ENCODE measurements at regions not wholly inside any gene's neighbourhood (a gene's known extent, or its start where the extent isn't known, plus 50 kb on each side); places are given as distances from the start of the nearest gene placed in this dataset.

DNA sequence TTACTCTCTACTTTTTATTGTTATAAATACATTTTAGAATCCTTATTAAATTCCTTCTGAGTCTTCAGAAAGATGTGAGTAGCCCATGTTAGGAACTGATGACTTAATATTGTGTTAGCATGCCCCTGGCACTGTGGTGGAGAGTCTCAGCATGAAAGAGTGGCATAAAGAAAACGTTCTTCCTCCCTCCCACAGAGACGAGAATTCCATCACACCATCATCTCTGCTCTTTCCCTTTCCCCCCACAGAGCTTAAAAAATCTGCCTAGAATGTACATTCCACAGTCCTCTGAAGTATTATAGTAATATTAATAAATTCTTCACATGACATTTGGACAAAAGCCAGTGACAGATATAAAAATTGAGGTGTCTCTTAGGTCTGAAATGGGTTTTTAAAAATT, 117.8 kb upstream of the DKK2 start:
- no peak for DNase-seq

- no peak for DNase-seq
These were observed 117.1 kb upstream of the DKK2 start for GRCh38 chr4:107153228-107153627.

- DNase-seq: no peak
These were observed 115.1 kb upstream of the DKK2 start for GRCh38 chr4:107151173-107151572.

DNA sequence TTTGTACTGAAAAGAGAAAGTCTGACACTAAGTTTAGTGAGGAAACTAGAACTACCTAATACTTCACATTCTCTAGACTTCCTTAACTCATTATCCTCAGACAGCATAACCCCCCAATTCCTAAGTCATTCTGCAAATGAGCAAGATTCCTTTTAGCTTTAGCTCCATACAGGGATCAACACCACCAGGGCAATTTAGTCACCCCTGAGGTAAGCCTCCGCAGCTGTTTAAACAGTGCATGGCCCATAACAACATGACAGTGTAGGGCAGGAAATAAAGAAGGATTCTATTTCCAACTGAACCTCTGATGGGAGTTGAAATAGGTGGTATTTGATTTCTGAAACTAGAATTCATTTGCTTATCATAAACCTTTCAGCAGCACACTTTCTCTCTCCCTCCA, 112.8 kb upstream of the DKK2 start:
- DNase-seq: no peak

DNA sequence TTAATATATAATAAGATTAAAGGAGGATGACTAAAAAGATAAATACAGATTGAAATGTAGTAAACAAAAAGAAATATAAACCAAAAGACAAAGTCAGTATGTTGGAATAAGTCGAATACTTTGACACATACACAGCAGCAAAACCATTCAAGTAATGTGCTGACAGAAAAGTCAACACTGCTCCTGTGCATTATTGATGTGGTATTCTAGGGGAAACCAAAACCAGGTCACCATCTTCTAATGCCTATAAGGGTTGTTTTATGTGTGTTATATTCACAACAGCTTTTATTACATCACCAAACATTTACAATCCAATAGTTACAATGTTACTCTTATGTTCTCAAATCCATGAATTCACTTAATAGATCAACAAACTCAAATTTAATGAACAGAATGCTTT, 111.8 kb upstream of the DKK2 start:
- no peak for DNase-seq

DNA sequence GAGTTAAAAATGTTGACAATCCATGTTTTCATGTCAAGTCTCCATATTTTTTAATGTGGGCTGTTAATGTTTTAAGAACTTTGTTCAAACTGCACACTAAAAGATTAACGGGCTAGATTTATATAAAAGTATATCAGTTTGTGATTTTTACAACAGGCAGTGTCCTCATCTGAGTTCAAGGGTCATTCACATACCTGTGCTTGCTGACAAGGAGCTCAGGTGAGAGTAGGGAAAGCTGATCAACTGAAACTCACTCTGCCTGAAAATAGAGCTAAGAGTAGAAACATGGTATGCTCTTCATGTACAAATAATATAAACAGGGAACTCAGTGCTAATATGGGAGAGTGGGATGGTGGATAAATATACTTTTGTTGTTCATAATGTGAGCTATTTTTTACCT, 102.3 kb upstream of the DKK2 start:
- no peak for DNase-seq

GRCh38 chr4:107133965-107134653, 98.0 kb upstream of the DKK2 start:
- no peak for DNase-seq

- no peak for DNase-seq
These were observed 95.2 kb upstream of the DKK2 start for GRCh38 chr4:107131295-107131694.

- no peak for DNase-seq
These were observed 94.0 kb upstream of the DKK2 start for GRCh38 chr4:107130157-107130556.

DNA sequence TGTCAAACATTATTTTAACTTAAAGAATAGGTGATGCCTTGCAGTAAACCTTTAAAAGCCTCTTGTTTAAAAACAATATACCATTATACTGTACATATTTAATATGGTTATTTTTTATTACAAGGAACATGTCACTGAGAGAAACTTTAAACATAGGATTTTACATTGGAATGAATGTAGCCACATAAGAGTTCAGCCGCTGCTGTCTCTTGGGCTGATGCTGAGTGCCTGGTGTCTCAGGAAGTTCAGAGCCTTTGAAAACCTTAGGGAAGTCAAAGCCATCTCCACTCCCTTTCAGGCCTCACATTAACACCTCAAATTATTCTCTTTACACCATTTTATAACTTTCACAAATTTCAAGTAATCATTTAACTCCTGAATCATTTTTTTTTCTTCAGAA, 93.5 kb upstream of the DKK2 start:
- DNase-seq: no peak

GRCh38 chr4:107129076-107129475, 93.0 kb upstream of the DKK2 start:
- DNase-seq: no peak

DNA sequence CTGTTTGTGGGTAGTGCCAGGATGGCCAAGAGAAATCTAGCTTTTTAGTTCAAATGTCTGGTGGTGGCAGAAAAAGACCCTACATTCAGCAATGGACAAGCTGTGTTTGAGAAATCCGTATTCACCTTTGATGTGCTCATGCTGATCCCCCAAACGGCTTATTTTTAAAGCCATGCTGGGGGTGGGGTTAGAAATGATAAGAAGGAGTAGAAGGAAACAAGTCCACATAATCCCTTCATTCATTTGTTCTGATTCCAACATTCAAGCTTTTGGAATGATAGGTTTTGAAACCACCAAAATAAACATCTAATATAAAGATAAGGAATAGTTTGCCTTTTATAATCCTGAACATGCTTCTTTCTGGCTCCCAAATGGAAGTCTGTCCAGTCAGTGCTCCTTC, 92.0 kb upstream of the DKK2 start:
- no peak for DNase-seq

GRCh38 chr4:107125496-107125895, 89.4 kb upstream of the DKK2 start:
- DNase-seq: no peak

DNA sequence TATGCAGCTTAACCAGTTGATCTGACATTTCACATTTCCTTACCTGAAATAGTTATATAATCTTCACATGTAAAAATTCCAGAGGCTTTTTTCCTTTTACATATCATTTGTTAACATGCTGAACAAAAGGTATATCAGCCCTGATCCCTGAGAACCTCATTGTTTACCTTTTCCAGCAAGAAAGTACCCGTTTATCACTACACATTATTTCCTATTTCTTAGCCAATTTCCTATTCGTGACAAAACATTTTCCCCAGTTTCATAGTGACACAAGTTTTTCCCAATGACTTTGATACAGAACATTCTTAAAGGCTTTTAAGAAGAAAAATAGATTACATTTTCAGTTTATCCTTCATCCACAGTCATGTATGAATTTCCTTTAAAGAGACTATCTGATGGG, 86.6 kb upstream of the DKK2 start:
- no peak for DNase-seq

DNA sequence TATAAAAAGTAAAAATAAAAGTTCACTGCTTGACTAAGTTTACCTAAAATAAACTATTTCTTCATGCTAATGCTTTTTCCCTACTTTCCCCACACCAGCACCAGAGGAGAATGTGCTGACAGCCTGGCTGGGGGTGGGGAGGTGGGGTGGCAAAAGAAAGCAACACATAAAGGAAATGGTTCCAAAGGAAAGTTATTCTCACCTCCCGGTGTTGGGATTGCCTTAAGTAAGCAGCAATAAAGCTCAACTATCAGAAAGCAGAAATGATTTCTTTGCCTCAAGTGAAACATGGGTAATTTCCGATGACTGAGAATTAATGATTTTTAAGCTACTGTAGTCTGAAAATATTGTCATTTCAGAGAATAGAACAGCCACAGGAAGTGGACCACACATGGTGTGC, 84.5 kb upstream of the DKK2 start:
- DNase-seq: no peak

DNA sequence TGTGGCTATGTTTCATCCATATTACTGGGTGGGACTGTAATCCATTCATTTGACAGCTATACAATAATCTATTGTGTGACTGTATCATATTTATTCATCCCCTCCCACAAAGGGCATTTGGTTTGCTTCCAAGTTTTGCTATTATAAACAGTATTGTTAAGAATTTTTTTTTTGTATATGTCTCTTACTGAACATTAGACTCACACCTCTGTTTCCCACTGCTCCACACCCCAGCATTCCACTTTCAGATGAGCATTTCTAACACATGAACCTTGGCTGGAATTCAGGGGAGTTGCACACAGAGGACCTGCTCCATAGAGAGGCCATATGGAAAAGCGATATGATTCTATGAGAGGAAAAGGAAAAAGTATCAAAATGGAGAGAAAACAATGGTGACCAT, 81.6 kb upstream of the DKK2 start:
- no peak for DNase-seq

DNA sequence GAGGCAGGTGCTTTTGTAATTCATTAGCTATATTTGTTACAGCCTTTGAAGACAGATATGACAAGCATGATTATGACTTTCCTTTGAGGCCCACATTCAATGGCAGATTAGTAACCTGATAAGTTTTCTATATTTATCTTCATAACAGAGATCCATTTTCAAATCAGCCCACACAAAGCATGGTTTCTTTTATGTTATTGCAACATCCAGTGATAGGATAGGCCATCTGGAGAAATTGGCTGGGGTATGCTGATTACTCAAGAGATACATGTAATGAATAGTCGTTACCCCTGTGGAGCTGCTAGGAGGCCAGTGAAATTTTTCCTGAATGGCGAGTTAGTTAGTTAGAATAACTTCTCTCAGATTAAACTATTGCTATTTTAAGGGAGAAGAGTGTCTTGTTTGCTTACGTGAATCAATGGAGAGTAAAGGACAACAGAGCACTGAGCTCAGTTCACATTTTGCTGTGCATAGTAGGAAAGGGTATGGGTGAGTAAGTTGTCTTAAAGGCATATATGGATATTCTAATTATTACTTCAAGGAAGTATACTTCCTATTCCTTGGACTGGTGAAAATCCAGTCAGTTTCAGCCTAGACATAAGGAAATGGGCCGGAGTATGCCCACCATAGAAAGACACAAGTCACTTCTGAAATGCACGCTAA, 79.2 kb upstream of the DKK2 start:
- DNase-seq: no peak

GRCh38 chr4:107114059-107114458, 77.9 kb upstream of the DKK2 start:
- no peak for DNase-seq

DNA sequence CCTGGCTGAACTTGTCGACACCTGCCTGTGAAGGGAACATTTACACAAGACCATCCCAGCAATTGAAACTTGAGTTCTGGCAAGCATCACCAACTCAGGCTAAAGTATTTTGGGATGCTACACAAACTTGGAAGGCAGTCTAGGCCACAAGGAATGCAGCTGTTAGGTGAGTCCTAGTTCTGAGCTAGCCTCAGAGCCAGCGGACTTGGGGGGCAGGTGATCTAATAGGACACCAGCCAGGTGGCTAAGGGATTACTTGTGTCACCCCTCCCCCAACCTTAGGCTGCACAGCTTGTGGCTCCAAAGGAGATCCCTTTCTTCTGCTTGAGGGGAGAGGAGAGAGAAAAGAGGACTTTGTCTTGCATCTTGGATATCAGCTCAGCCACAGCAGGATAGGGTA, 62.3 kb upstream of the DKK2 start:
- DNase-seq: no peak

- DNase-seq: no peak
These were observed 58.9 kb upstream of the DKK2 start for GRCh38 chr4:107094976-107095375.

DNA sequence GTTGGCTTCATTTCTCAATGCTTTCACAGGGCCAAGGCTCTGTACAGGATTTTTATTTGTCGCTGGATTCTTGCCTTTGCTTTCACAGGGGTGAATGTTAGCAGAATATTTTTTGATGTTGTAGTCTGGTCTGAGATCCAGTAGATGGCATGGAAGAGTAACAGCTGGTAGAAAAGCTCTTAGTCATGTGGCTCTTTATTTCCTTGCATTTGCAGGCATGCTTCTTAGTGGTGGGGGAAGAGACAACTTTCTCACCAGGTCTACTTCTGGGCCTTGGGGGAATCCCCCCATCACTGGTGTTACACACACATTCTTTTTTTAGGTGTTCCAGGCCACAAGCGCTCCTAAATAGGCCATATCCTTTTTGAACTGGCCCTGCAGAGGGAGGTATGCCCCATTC, 58.2 kb upstream of the DKK2 start:
- DNase-seq: no peak

Measured in hippocampal formation (tissue), 2 donors.